OCI-LY7 (cell line): ENCODE measurements at regions not wholly inside any gene's neighbourhood (a gene's known extent, or its start where the extent isn't known, plus 50 kb on each side); places are given as distances from the start of the nearest gene placed in this dataset.

Experiments
- BruUV-seq: library from RNA; stranded (reverse); fragments of 400-500 nt; replicated peaks from 2 replicates; lab custom pipeline; 2021; lab: Mats Ljungman, UMichigan
- CTCF ChIA-PET: fragments of 300-600 bp; sonication (Branson Sonifier 250); formaldehyde crosslinking; loops from one replicate; lab custom pipeline; 2022; ENCODE audit warnings: antibody characterized with exemption; ENCODE audit not compliant: unreplicated experiment; lab: Charles Lee
- POLR2A ChIA-PET: fragments of 300-600 bp; sonication (Branson Sonifier 250); formaldehyde crosslinking; loops from one replicate; lab custom pipeline; 2022; ENCODE audit warnings: antibody characterized with exemption; lab: Charles Lee
- DNase-seq: peaks from one replicate; pipeline ENCODE4 v3.0.0-alpha.2; 2015; ENCODE audit warnings: low spot score
- H2AFZ ChIP-seq: fragments of 200-600 bp; sonication (generic), shearing (Covaris generic); 2 replicates; pipeline ENCODE4 v1.6.1; 2014; ENCODE audit warnings: mild to moderate bottlenecking, antibody characterized with exemption, low read length, moderate library complexity
- H3K27ac ChIP-seq: fragments of 200-600 bp; sonication (generic); 2 replicates; pipeline ENCODE4 v1.5.1; 2014; ENCODE audit warnings: mixed run types, low read depth, mild to moderate bottlenecking, moderate library complexity, low read length, inconsistent platforms; ENCODE audit not compliant: poor library complexity, severe bottlenecking
- H3K36me3 ChIP-seq: fragments of 200-600 bp; sonication (generic); 2 replicates; pipeline ENCODE4 v1.6.1; 2014; ENCODE audit warnings: mild to moderate bottlenecking, antibody characterized with exemption, low read length, moderate library complexity, mixed read lengths; ENCODE audit not compliant: insufficient read depth
- H3K4me1 ChIP-seq: fragments of 200-600 bp; sonication (generic); 2 replicates; pipeline ENCODE4 v1.5.1; 2014; ENCODE audit warnings: mild to moderate bottlenecking, low read length; ENCODE audit not compliant: insufficient read depth, poor library complexity, severe bottlenecking
- H3K4me2 ChIP-seq: fragments of 200-600 bp; sonication (generic); 2 replicates; pipeline ENCODE4 v1.6.1; 2014; ENCODE audit warnings: mild to moderate bottlenecking, low read length
- H3K4me3 ChIP-seq: fragments of 200-600 bp; sonication (generic); 2 replicates; pipeline ENCODE4 v1.5.1; 2014; ENCODE audit warnings: mild to moderate bottlenecking, low read depth, low read length; ENCODE audit not compliant: poor library complexity, severe bottlenecking
- H3K79me2 ChIP-seq: fragments of 200-600 bp; sonication (generic); 2 replicates; pipeline ENCODE4 v1.6.1; 2016; ENCODE audit warnings: low read depth, mild to moderate bottlenecking, low read length, moderate library complexity, mixed read lengths; ENCODE audit not compliant: insufficient read depth
- H3K9me2 ChIP-seq: fragments of 200-600 bp; sonication (generic); 2 replicates; pipeline ENCODE4 v1.6.1; 2016; ENCODE audit warnings: mild to moderate bottlenecking, low read length, mixed read lengths; ENCODE audit not compliant: insufficient read depth
- H3K9me3 ChIP-seq: fragments of 200-600 bp; sonication (generic); 2 replicates; pipeline ENCODE4 v1.6.1; 2014; ENCODE audit warnings: mild to moderate bottlenecking, mixed run types, low read length, mixed read lengths
- H4K20me1 ChIP-seq: fragments of 200-600 bp; sonication (generic); 2 replicates; pipeline ENCODE4 v1.6.1; 2014; ENCODE audit warnings: mild to moderate bottlenecking, antibody characterized with exemption, low read length, moderate library complexity, mixed read lengths; ENCODE audit not compliant: insufficient read depth
- EZH2phosphoT487 ChIP-seq: fragments of 200-600 bp; sonication (generic); IDR thresholded peaks from 2 replicates; pipeline ENCODE4 v1.6.1; 2018; ENCODE audit warnings: low read depth, borderline replicate concordance, mild to moderate bottlenecking, mixed run types, antibody characterized with exemption, low read length, moderate library complexity, mixed read lengths
- intact Hi-C: fragments of 100-400 bp; cut with micrococcal nuclease; formaldehyde crosslinking; loops from one replicate; pipeline ENCODE4 v1.10.0; 2022; ENCODE audit not compliant: unreplicated experiment
- TF ChIP-seq, protein P1 (sequence below): fragments of 200-600 bp; sonication (generic); conservative IDR thresholded peaks from 2 replicates; pipeline ENCODE4 v1.5.1; 2014; ENCODE audit warnings: mild to moderate bottlenecking, antibody characterized with exemption, low read length, moderate library complexity, mixed read lengths

DNA sequence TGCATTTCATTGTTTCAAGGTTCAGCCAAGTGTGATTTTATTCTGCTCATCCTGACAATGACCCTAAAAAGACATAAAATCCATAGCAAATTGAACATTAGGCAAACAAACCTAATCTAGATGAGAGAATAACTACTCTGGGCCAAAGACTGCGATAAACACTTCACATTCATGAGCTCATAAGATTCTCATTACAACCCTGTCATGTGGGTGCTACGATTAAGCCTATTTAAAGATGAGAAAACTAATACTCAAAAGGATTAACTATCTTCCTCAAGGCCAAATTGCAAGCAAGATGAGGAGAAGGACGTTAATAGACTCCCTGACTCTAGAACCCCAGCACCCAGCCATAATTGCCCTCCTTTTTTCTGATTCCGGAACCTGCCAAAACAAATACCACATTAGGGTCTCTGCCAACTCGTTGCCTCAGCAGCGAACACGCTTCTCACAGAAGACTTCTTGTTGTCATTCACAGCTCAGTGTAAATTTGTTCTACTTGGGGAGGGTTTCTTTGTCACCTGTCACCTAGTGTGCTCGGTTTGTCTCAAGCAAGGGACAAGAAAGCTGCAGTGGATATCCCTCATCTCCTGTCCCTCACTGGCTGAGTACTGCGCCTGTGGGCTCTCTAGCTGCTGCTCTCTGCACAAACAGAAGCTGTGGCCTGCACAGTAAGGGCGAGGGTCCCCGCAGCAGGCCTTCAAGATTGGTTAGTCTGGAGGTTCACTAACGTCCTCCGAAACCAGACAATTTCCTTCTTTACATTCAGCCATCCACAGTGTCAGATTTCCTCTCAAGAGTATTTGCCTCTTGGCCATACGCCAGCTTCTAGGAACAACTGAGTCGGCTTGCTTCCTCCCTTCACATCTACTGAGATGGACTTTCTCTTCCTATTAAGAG is 200.0 kb upstream of the UBE2E2 start:
- H3K79me2 ChIP-seq: no peaks in the 10 kb centered on the region
- H4K20me1 ChIP-seq: no peaks in the 10 kb centered on the region
- TF ChIP-seq, protein P1, sequence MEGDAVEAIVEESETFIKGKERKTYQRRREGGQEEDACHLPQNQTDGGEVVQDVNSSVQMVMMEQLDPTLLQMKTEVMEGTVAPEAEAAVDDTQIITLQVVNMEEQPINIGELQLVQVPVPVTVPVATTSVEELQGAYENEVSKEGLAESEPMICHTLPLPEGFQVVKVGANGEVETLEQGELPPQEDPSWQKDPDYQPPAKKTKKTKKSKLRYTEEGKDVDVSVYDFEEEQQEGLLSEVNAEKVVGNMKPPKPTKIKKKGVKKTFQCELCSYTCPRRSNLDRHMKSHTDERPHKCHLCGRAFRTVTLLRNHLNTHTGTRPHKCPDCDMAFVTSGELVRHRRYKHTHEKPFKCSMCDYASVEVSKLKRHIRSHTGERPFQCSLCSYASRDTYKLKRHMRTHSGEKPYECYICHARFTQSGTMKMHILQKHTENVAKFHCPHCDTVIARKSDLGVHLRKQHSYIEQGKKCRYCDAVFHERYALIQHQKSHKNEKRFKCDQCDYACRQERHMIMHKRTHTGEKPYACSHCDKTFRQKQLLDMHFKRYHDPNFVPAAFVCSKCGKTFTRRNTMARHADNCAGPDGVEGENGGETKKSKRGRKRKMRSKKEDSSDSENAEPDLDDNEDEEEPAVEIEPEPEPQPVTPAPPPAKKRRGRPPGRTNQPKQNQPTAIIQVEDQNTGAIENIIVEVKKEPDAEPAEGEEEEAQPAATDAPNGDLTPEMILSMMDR: no peak
- no peak for TF ChIP-seq EZH2phosphoT487
- no TSS peak for BruUV-seq
- ChIA-PET CTCF (no interaction called here), POLR2A (no interaction called here)
- no peak for DNase-seq
- H2AFZ ChIP-seq: no peak overlapping the region
- H3K36me3 ChIP-seq: no peaks in the 10 kb centered on the region
- intact Hi-C loops: no loop called here
- H3K4me3 ChIP-seq: no peak overlapping the region
- H3K9me3 ChIP-seq: no peaks in the 10 kb centered on the region
- H3K27ac ChIP-seq: no peak overlapping the region
- H3K9me2 ChIP-seq: no peaks in the 10 kb centered on the region
- H3K4me2 ChIP-seq: no peak overlapping the region
- no peaks in the 10 kb centered on the region for H3K4me1 ChIP-seq

DNA sequence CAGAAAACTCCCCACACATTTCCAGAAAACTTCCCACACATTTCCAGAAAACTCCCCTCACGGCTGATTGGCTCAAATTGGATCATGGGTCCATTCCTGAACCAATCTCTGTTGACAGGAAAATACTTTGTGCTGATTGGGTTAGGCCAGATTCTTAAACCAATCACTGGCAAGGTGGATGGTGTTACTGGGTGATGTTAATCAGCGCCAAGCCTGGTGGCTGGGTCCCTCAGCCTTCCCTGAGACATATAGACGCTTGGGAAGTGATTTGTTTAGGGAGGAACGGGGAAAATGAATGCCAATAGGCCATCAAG is 199.4 kb upstream of the UBE2E2 start:
- H3K9me2 ChIP-seq: no peaks in the 10 kb centered on the region
- no peaks in the 10 kb centered on the region for H3K4me1 ChIP-seq
- ChIA-PET POLR2A (no interaction called here), CTCF (no interaction called here)
- DNase-seq: no peak
- no TSS peak for BruUV-seq
- no peak overlapping the region for H2AFZ ChIP-seq
- H3K36me3 ChIP-seq: no peaks in the 10 kb centered on the region
- H4K20me1 ChIP-seq: no peaks in the 10 kb centered on the region
- H3K4me3 ChIP-seq: no peak overlapping the region
- intact Hi-C loops: no loop called here
- no peak for TF ChIP-seq EZH2phosphoT487
- TF ChIP-seq, protein P1: no peak
- no peak overlapping the region for H3K4me2 ChIP-seq
- H3K79me2 ChIP-seq: no peaks in the 10 kb centered on the region
- H3K27ac ChIP-seq: no peak overlapping the region
- no peaks in the 10 kb centered on the region for H3K9me3 ChIP-seq

DNA sequence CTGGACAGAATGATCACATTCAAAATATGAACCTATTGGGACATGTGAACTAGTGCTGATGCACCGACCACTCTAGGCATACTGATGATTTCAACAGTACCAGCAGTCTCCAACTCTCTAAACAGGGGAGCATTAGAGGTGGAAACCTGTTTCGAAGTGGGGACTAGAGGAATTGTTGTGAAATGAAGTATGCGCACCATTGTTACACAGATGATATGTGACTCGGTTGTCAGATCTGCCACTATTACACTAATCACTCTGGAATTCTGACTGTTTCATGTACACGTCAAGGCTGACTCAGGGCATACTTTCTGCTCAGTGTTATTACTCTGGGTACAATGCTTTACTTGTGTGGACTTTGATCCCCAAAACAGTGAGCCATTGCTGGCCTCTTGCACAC is 198.2 kb upstream of the UBE2E2 start:
- Histone ChIP-seq H3K9me3 (no peaks in the 10 kb centered on the region), H3K4me2 (no peak overlapping the region), H4K20me1 (no peaks in the 10 kb centered on the region), H3K27ac (no peak overlapping the region), H2AFZ (no peak overlapping the region), H3K9me2 (no peaks in the 10 kb centered on the region), H3K4me1 (no peaks in the 10 kb centered on the region), H3K79me2 (no peaks in the 10 kb centered on the region), H3K36me3 (no peaks in the 10 kb centered on the region), H3K4me3 (no peak overlapping the region)
- intact Hi-C loops: no loop called here
- ChIA-PET CTCF (no interaction called here), POLR2A (interaction anchor here (0.6 kb wide), 1 partner anchor 38 kb away, joined by 3 read pairs; no protein-coding TSS in a partner anchor)
- BruUV-seq: no TSS peak
- TF ChIP-seq, protein P1: no peak
- no peak for DNase-seq
